GM12864 (cell line): ENCODE measurements at regions not wholly inside any gene's neighbourhood (a gene's known extent, or its start where the extent isn't known, plus 50 kb on each side); places are given as distances from the start of the nearest gene placed in this dataset.
"Not testable (repeated sequence)": the region's sequence is repeated elsewhere in the genome, so short reads cannot be mapped to it uniquely, and the experiment has no call there.

ENCODE experiments used
- DNase-seq: peaks from one replicate; pipeline ENCODE4 v3.0.0-alpha.2; 2011; ENCODE audit warnings: low read depth
- H3K4me3 ChIP-seq: 2 replicates; pipeline ENCODE4 v1.5.1; 2011; ENCODE audit warnings: mild to moderate bottlenecking, low read depth, low read length, control low read depth
- TF ChIP-seq, protein P1 (sequence below): IDR thresholded peaks from 2 replicates; pipeline ENCODE4 v1.5.1; 2011; ENCODE audit warnings: low read depth, mild to moderate bottlenecking, moderate library complexity, low read length, control low read depth, inconsistent platforms; ENCODE audit errors: missing control alignments

DNA sequence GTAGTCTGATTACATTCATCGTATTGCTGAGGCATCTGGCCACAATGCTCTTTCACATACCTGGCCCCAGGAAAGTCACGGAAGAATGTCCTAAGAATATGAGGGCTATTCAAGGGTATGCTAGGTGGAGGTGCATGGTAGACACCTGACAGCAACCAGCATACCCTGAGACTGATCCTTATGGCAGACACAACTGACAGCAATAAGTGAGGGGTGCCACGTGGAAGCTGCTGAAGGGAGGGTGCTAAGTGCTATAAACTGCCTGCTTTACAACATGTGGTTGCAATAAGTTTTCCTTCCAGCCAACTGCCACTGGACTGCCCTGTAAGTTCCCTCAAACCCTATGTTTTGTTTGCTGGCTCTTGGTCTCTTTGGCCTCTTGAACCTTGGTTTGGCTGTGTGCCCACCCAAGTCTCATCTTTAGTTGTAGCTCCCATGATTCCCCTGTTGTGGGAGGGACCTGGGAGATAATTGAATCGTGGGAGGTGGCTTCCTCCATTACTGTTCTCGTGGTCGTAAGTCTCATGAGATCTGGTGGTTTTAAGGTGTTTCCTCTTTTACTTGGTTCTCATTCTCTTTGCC lies 201.3 kb upstream of the MOCS1 start:
- H3K4me3 ChIP-seq = no peak overlapping the region
- TF ChIP-seq, protein P1, sequence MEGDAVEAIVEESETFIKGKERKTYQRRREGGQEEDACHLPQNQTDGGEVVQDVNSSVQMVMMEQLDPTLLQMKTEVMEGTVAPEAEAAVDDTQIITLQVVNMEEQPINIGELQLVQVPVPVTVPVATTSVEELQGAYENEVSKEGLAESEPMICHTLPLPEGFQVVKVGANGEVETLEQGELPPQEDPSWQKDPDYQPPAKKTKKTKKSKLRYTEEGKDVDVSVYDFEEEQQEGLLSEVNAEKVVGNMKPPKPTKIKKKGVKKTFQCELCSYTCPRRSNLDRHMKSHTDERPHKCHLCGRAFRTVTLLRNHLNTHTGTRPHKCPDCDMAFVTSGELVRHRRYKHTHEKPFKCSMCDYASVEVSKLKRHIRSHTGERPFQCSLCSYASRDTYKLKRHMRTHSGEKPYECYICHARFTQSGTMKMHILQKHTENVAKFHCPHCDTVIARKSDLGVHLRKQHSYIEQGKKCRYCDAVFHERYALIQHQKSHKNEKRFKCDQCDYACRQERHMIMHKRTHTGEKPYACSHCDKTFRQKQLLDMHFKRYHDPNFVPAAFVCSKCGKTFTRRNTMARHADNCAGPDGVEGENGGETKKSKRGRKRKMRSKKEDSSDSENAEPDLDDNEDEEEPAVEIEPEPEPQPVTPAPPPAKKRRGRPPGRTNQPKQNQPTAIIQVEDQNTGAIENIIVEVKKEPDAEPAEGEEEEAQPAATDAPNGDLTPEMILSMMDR = no peak
- DNase-seq = no peak

- H3K4me3 ChIP-seq, DNase-seq: not testable (repeated sequence)
Observed at GRCh38 chr6:40133981-40134380, 199.7 kb upstream of the MOCS1 start.

DNA sequence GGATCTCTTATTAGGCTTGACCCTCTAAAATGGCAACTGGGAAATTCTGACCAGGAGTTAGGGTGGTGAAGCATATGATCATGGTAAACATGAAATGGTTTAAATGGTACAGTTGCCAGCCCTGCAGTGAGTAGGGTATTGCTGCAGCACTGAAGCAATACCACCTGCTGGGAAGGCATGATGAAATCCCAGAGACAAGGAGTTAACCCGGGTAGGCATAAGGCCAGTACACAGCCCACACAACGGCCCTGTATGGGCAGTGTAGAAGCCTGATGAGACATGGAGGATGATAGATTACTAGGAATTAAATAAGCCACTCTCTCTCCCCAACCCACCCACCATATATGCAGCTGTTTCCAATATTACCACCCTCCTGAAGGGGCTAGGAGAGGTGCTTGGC lies 197.4 kb upstream of the MOCS1 start:
- no peak for DNase-seq
- no peak overlapping the region for H3K4me3 ChIP-seq
- TF ChIP-seq, protein P1 = no peak

- no peak for DNase-seq
- TF ChIP-seq, protein P1 = no peak
- no peak overlapping the region for H3K4me3 ChIP-seq
Observed at GRCh38 chr6:40128127-40128526, 193.9 kb upstream of the MOCS1 start.

DNA sequence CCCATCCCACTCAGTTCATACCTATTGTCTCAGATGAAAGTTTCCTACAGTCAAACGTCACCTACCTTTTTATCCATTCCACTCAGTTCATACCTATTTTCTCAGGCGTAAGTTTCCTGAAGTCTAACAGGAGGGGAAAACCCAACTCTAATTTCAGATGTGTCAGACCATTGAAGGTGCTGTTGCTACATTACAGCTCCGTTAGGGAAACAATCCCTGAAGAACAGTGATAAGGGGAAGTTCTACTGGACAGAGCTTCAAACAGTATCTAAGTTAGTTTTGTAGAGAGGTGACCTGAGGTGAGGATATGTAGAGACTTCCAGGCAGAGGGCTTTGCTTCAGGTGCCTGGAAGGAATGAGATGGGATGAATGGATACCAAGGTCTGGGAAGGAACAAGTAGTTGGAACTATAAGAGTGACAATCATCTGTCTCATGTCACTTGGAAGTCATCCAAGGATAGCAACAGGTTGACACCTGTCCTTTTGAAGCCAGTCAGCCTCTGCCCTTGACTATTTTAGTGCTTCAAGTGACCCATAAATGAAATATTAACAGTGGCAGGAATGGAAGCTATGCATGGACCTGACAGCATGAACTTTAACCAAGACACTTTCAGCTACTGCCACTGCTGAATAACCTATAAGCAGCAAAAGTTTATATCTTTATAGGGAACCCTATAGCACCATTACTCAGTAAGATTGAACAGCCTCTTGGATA lies 191.6 kb upstream of the MOCS1 start:
- DNase-seq = no peak
- no peak overlapping the region for H3K4me3 ChIP-seq
- TF ChIP-seq, protein P1 = no peak

- H3K4me3 ChIP-seq = no peak overlapping the region
- TF ChIP-seq, protein P1 = no peak
- no peak for DNase-seq
Observed at GRCh38 chr6:40124924-40125323, 190.7 kb upstream of the MOCS1 start.

GRCh38 chr6:40116832-40117231 lies 182.6 kb upstream of the MOCS1 start:
- DNase-seq = no peak
- no peak overlapping the region for H3K4me3 ChIP-seq
- TF ChIP-seq, protein P1 = no peak
